H1 (cell line): ENCODE measurements at regions not wholly inside any gene's neighbourhood (a gene's known extent, or its start where the extent isn't known, plus 50 kb on each side); places are given as distances from the start of the nearest gene placed in this dataset.

Source experiments
- CTCF ChIA-PET: fragments of 300-600 bp; sonication (Branson Sonifier 250); formaldehyde crosslinking; loops from one replicate; lab custom pipeline; 2021; ENCODE audit not compliant: partially characterized antibody; lab: Charles Lee
- POLR2A ChIA-PET: fragments of 300-600 bp; sonication (Branson Sonifier 250); formaldehyde crosslinking; loops from one replicate; lab custom pipeline; 2021; ENCODE audit warnings: inconsistent platforms; ENCODE audit not compliant: partially characterized antibody; lab: Charles Lee
- DNase-seq, 2 experiments: peaks; one replicate each; pipeline versions ENCODE4 v3.0.0 to v3.0.0-alpha.2; 2010 to 2022; ENCODE audit warnings: low spot score in 2 of 2, low read depth in 1 of 2, mixed read lengths in 1 of 2
- FAIRE-seq: peaks from 2 replicates; lab custom pipeline; 2011; peaks lifted over from hg19 to GRCh38; lab: Jason Lieb, UNC
- H2AFZ ChIP-seq: 2 replicates; pipeline ENCODE4 v1.8.1; 2012; ENCODE audit warnings: low read length, inconsistent platforms
- H2AK5ac ChIP-seq: 2 replicates; pipeline ENCODE4 v1.6.1; 2013; ENCODE audit warnings: low read depth, low read length
- H2BK120ac ChIP-seq: replicated peaks from 2 replicates; pipeline ENCODE3; 2013; ENCODE audit warnings: low read depth, low read length, inconsistent platforms
- H2BK12ac ChIP-seq: 2 replicates; pipeline ENCODE4 v1.6.1; 2013; ENCODE audit warnings: low read depth, low read length
- H2BK15ac ChIP-seq: 2 replicates; pipeline ENCODE4 v1.6.1; 2013; ENCODE audit warnings: low read length
- H2BK20ac ChIP-seq: 2 replicates; pipeline ENCODE4 v1.6.1; 2013; ENCODE audit warnings: low read length
- H2BK5ac ChIP-seq: 2 replicates; pipeline ENCODE4 v1.6.1; 2013; ENCODE audit warnings: low read depth, low read length
- H3K14ac ChIP-seq: 2 replicates; pipeline ENCODE4 v1.6.1; 2013; ENCODE audit warnings: inconsistent platforms; ENCODE audit not compliant: insufficient read length
- H3K18ac ChIP-seq: 2 replicates; pipeline ENCODE4 v1.6.1; 2013; ENCODE audit warnings: low read length; ENCODE audit errors: extremely low read depth
- H3K23ac ChIP-seq: 2 replicates; pipeline ENCODE4 v1.6.1; 2013; ENCODE audit warnings: inconsistent platforms; ENCODE audit not compliant: insufficient read length
- H3K23me2 ChIP-seq: 2 replicates; pipeline ENCODE4 v1.6.1; 2013; ENCODE audit warnings: low read depth, low read length
- H3K27ac ChIP-seq: 2 replicates; pipeline ENCODE4 v1.6.1; 2011; ENCODE audit warnings: low read depth, low read length, inconsistent platforms
- H3K27me3 ChIP-seq, 4 experiments: replicated peaks in 1 of 4; 1 replicate in 1 of 4; 2 replicates in 3 of 4; pipeline versions ENCODE4 v1.6.1 to v1.8.1; 2011 to 2013; ENCODE audit warnings: low read length in 3 of 4, mild to moderate bottlenecking in 3 of 4, inconsistent platforms in 2 of 4, mixed read lengths in 2 of 4, moderate library complexity in 1 of 4; ENCODE audit not compliant: control insufficient read depth in 3 of 4, insufficient read depth in 3 of 4; ENCODE audit errors: extremely low read depth in 1 of 4
- H3K36me3 ChIP-seq, 4 experiments: 2 replicates each; pipeline versions ENCODE4 v1.6.1 to v1.8.1; 2011 to 2013; ENCODE audit warnings: mild to moderate bottlenecking in 4 of 4, low read length in 3 of 4, moderate library complexity in 2 of 4, control low read depth in 1 of 4, inconsistent platforms in 1 of 4; ENCODE audit not compliant: insufficient read depth in 4 of 4, control insufficient read depth in 2 of 4
- H3K4ac ChIP-seq: replicated peaks from 2 replicates; pipeline ENCODE3; 2013; ENCODE audit warnings: low read length, low read depth, mixed read lengths, inconsistent platforms; ENCODE audit not compliant: insufficient read length
- H3K4me1 ChIP-seq, 4 experiments: replicated peaks in 1 of 4; 1 replicate in 1 of 4; 2 replicates in 3 of 4; pipeline versions ENCODE4 v1.6.1 to v1.8.1; 2011 to 2013; ENCODE audit warnings: low read length in 3 of 4, inconsistent platforms in 2 of 4, mixed read lengths in 1 of 4; ENCODE audit not compliant: insufficient read depth in 4 of 4, control insufficient read depth in 3 of 4
- H3K4me2 ChIP-seq, 2 experiments: 2 replicates each; pipeline versions ENCODE4 v1.6.1 to v1.8.1; 2011 to 2013; ENCODE audit warnings: low read depth in 2 of 2, low read length in 2 of 2, control low read depth in 1 of 2, inconsistent platforms in 1 of 2, mild to moderate bottlenecking in 1 of 2; ENCODE audit not compliant: insufficient read depth in 1 of 2
- H3K4me3 ChIP-seq, 4 experiments: fragments of 200-600, 300-600 bp in 1 of 4; sonication (generic), shearing (Covaris generic), sonication (Bioruptor Twin) in 1 of 4; 2 replicates each; pipeline versions ENCODE4 v1.5.1 to v1.8.1; 2011 to 2016; ENCODE audit warnings: low read length in 4 of 4, low read depth in 3 of 4, control low read depth in 2 of 4, inconsistent platforms in 2 of 4, mild to moderate bottlenecking in 2 of 4, mixed read lengths in 1 of 4, moderate library complexity in 1 of 4; ENCODE audit not compliant: insufficient read depth in 2 of 4; ENCODE audit errors: extremely low read depth in 1 of 4
- H3K56ac ChIP-seq: replicated peaks from 2 replicates; pipeline ENCODE3; 2013; ENCODE audit warnings: low read depth, mild to moderate bottlenecking, mixed read lengths, low read length, inconsistent platforms; ENCODE audit not compliant: insufficient read length
- H3K79me1 ChIP-seq: 2 replicates; pipeline ENCODE4 v1.6.1; 2013; ENCODE audit warnings: low read depth, low read length, control low read depth
- H3K79me2 ChIP-seq, 2 experiments: 2 replicates each; pipeline versions ENCODE4 v1.6.1 to v1.8.1; 2012 to 2013; ENCODE audit warnings: low read length in 2 of 2, mild to moderate bottlenecking in 2 of 2, inconsistent platforms in 1 of 2; ENCODE audit not compliant: insufficient read depth in 2 of 2, control insufficient read depth in 1 of 2
- H3K9ac ChIP-seq, 4 experiments: replicated peaks in 1 of 4; 1 replicate in 1 of 4; 2 replicates in 3 of 4; pipeline versions ENCODE4 v1.6.1 to v1.8.1; 2011 to 2013; ENCODE audit warnings: low read depth in 3 of 4, low read length in 3 of 4, control low read depth in 2 of 4, mild to moderate bottlenecking in 2 of 4, moderate library complexity in 2 of 4, inconsistent platforms in 1 of 4; ENCODE audit errors: extremely low read depth in 1 of 4
- H3K9me3 ChIP-seq, 2 experiments: 2 replicates each; pipeline versions ENCODE4 v1.6.1 to v1.8.1; 2012 to 2013; ENCODE audit warnings: mild to moderate bottlenecking in 2 of 2, moderate library complexity in 2 of 2, control low read depth in 1 of 2, inconsistent platforms in 1 of 2, low read depth in 1 of 2, low read length in 1 of 2, mixed read lengths in 1 of 2; ENCODE audit not compliant: insufficient read depth in 2 of 2
- H4K20me1 ChIP-seq, 2 experiments: replicated peaks in 1 of 2; 2 replicates each; pipeline versions ENCODE3 to v1.8.1; 2011 to 2013; ENCODE audit warnings: inconsistent platforms in 2 of 2, low read length in 2 of 2, mild to moderate bottlenecking in 1 of 2; ENCODE audit not compliant: insufficient read depth in 2 of 2, control insufficient read depth in 1 of 2
- H4K5ac ChIP-seq: 2 replicates; pipeline ENCODE4 v1.6.1; 2013; ENCODE audit warnings: low read length, low read depth, mixed read lengths, inconsistent platforms; ENCODE audit not compliant: insufficient read length
- H4K8ac ChIP-seq: 2 replicates; pipeline ENCODE4 v1.8.0; 2013; ENCODE audit warnings: mild to moderate bottlenecking, moderate library complexity, low read length, inconsistent platforms; ENCODE audit not compliant: insufficient read depth; ENCODE audit errors: extremely low read depth
- H4K91ac ChIP-seq: replicated peaks from 2 replicates; pipeline ENCODE3; 2013; ENCODE audit warnings: low read length, mixed read lengths, inconsistent platforms; ENCODE audit not compliant: insufficient read length
- ASH2L ChIP-seq: fragments of 200-600, 300-600 bp; sonication (generic); IDR thresholded peaks from one replicate; pipeline ENCODE4 v1.7.1; 2017; ENCODE audit warnings: low read length
- BRCA1 ChIP-seq: IDR thresholded peaks from 2 replicates; pipeline ENCODE4 v1.6.1; 2012; ENCODE audit warnings: low read depth, low read length, improper control_type of control experiment
- CHD2 ChIP-seq: IDR thresholded peaks from 2 replicates; pipeline ENCODE4 v1.6.1; 2012; ENCODE audit warnings: low read length, improper control_type of control experiment
- EGR1 ChIP-seq: IDR thresholded peaks from 2 replicates; pipeline ENCODE4 v1.6.1; 2011; ENCODE audit warnings: low read depth, low read length, borderline replicate concordance
- EP300 ChIP-seq, 2 experiments: IDR thresholded peaks; 1 replicate in 1 of 2; 2 replicates in 1 of 2; pipeline ENCODE4 v1.6.1; 2011 to 2012; ENCODE audit warnings: low read depth in 2 of 2, low read length in 2 of 2, mild to moderate bottlenecking in 2 of 2, borderline replicate concordance in 1 of 2, inconsistent platforms in 1 of 2, moderate library complexity in 1 of 2
- KDM1A ChIP-seq: fragments of 200-600, 300-600 bp; sonication (generic); IDR thresholded peaks from 2 replicates; pipeline ENCODE4 v1.7.1; 2016; ENCODE audit warnings: mild to moderate bottlenecking, low read length, borderline replicate concordance
- MAFK ChIP-seq: IDR thresholded peaks from 2 replicates; pipeline ENCODE4 v1.6.1; 2012; ENCODE audit warnings: low read depth, mild to moderate bottlenecking, improper control_type of control experiment, low read length
- NANOG ChIP-seq: IDR thresholded peaks from 2 replicates; pipeline ENCODE4 v1.6.1; 2011; ENCODE audit warnings: low read length, low read depth, mild to moderate bottlenecking, inconsistent platforms; ENCODE audit not compliant: insufficient read depth, poor library complexity, severe bottlenecking
- PHF8 ChIP-seq: fragments of 200-600 bp; sonication (generic); conservative IDR thresholded peaks from 2 replicates; pipeline ENCODE4 v1.7.1; 2012; ENCODE audit warnings: low read depth, mild to moderate bottlenecking, inconsistent platforms, low read length, moderate library complexity
- POU5F1 ChIP-seq: IDR thresholded peaks from 2 replicates; pipeline ENCODE4 v1.6.1; 2011; ENCODE audit warnings: low read depth, mild to moderate bottlenecking, low read length, moderate library complexity
- SAP30 ChIP-seq: fragments of 300-600 bp; sonication (generic); IDR thresholded peaks from 2 replicates; pipeline ENCODE4 v1.7.1; 2012; ENCODE audit warnings: low read length, moderate library complexity, mild to moderate bottlenecking, inconsistent platforms; ENCODE audit not compliant: insufficient read depth, insufficient replicate concordance
- SP1 ChIP-seq: IDR thresholded peaks from 2 replicates; pipeline ENCODE4 v1.6.1; 2011; ENCODE audit warnings: low read depth, low read length
- SP2 ChIP-seq: IDR thresholded peaks from 2 replicates; pipeline ENCODE4 v1.6.1; 2012; ENCODE audit warnings: mild to moderate bottlenecking, low read length, inconsistent platforms
- SP4 ChIP-seq: IDR thresholded peaks from 2 replicates; pipeline ENCODE4 v1.6.1; 2012; ENCODE audit warnings: low read length, inconsistent platforms
- SRF ChIP-seq: IDR thresholded peaks from 2 replicates; pipeline ENCODE4 v1.6.1; 2011; ENCODE audit warnings: mild to moderate bottlenecking, low read depth, low read length, moderate library complexity
- TAF1 ChIP-seq: IDR thresholded peaks from 2 replicates; pipeline ENCODE4 v1.6.1; 2011; ENCODE audit warnings: mild to moderate bottlenecking, low read depth, low read length
- YY1 ChIP-seq: IDR thresholded peaks from 2 replicates; pipeline ENCODE4 v1.6.1; 2011; ENCODE audit warnings: low read depth, mild to moderate bottlenecking, low read length
- WGBS, 2 experiments: shearing (Covaris generic) in 1 of 2; methylation state at CpG; one replicate each; pipeline versions ENCODE4 v1.1.6 to v1.1.7; 2013 to 2015; ENCODE audit warnings: low lambda C conversion rate in 2 of 2, mixed read lengths in 2 of 2, inconsistent platforms in 1 of 2, low coverage in 1 of 2, missing lambda C conversion rate in 1 of 2; ENCODE audit not compliant: insufficient replicate concordance in 2 of 2, insufficient coverage in 1 of 2, insufficient read length in 1 of 2; ENCODE audit errors: extremely low coverage in 1 of 2, missing lambda C conversion rate in 1 of 2; 5-methylcytosine and 5-hydroxymethylcytosine counted together

GRCh38 chr14:24726480-24726879 lies 92.5 kb upstream of the GZMB start:
- no peaks in the 10 kb centered on the region for H3K23me2 ChIP-seq
- no peak for TF ChIP-seq TAF1
- TF ChIP-seq NANOG, result no peak
- TF ChIP-seq BRCA1, result no peak
- TF ChIP-seq CHD2, result no peak
- TF ChIP-seq EGR1, result no peak
- TF ChIP-seq SP4, result no peak
- no peak for TF ChIP-seq SAP30
- no peak for TF ChIP-seq MAFK
- no peak for TF ChIP-seq KDM1A
- TF ChIP-seq ASH2L, result no peak
- TF ChIP-seq SP1, result no peak
- TF ChIP-seq POU5F1, result no peak
- no peak for TF ChIP-seq SP2
- no peak for TF ChIP-seq YY1
- TF ChIP-seq PHF8, result no peak
- TF ChIP-seq EP300 (IDR thresholded peaks at IDR 0.05; ENCODE audit: borderline replicate concordance in 1 of 2, low read depth in 2 of 2, low read length in 2 of 2), result no peak
- no peak for TF ChIP-seq SRF
- no peak overlapping the region for H3K9ac ChIP-seq
- no peaks in the 10 kb centered on the region for H3K79me1 ChIP-seq
- H2BK120ac ChIP-seq, result no peak overlapping the region
- H4K8ac ChIP-seq, result no peak overlapping the region; the same call in 1 of the 2 replicates
- no peak overlapping the region for H2BK15ac ChIP-seq
- H2BK5ac ChIP-seq, result no peak overlapping the region
- POLR2A ChIA-PET, result no interaction called here
- no peak overlapping the region for H3K4ac ChIP-seq
- H3K18ac ChIP-seq, result no peak overlapping the region
- H3K14ac ChIP-seq, result no peak overlapping the region
- no peak overlapping the region for H3K4me2 ChIP-seq
- CTCF ChIA-PET, result no interaction called here
- H4K5ac ChIP-seq, result no peak overlapping the region
- WGBS, 2 experiments, result 94% methylated on average over 7 of the region's 7 CpGs; no CpG with 5 or more reads in 1 of the 2 experiments
- no peak overlapping the region for H4K91ac ChIP-seq
- no peak for FAIRE-seq
- H3K23ac ChIP-seq, result no peak overlapping the region
- no peak overlapping the region for H2BK20ac ChIP-seq
- H3K79me2 ChIP-seq, result no peaks in the 10 kb centered on the region
- no peaks in the 10 kb centered on the region for H3K9me3 ChIP-seq
- H3K4me3 ChIP-seq, result no peak overlapping the region
- H3K27me3 ChIP-seq, result no peaks in the 10 kb centered on the region
- H3K27ac ChIP-seq, result no peak overlapping the region
- H3K4me1 ChIP-seq, result no peaks in the 10 kb centered on the region
- no peak overlapping the region for H3K56ac ChIP-seq
- no peaks in the 10 kb centered on the region for H4K20me1 ChIP-seq
- no peaks in the 10 kb centered on the region for H3K36me3 ChIP-seq
- no peak overlapping the region for H2AK5ac ChIP-seq
- no peak overlapping the region for H2AFZ ChIP-seq
- no peak overlapping the region for H2BK12ac ChIP-seq
- no peak for DNase-seq
